NCI-H82 (cell line): ENCODE measurements at regions not wholly inside any gene's neighbourhood (a gene's known extent, or its start where the extent isn't known, plus 50 kb on each side); places are given as distances from the start of the nearest gene placed in this dataset.
A peak's percentile ranks its signal among the peaks of the same experiment; 100 is the strongest.

Source experiments
- DNase-seq: peaks from one replicate; lab custom pipeline; 2025; lab: John Stamatoyannopoulos, UW

DNA sequence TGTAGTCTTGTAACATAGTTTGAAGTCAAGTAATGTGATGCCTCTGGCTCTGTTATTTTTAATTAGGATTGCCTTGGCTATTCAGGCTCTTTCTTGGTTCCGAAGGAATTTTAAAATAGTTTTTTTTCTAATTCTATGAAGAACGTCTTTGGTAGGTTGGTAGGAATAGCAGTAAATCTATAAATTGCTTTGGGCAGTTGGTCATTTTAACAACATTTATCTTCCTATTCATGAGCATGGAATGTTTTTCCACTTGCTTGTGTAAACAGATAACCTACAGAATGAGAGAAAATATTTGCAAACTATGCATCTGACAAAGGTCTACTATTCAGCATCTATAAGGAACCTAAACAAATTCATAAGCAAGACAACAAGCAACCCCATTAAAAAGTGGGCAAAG lies 173.2 kb upstream of the TRPC7 start:
- DNase-seq: no peak

DNA sequence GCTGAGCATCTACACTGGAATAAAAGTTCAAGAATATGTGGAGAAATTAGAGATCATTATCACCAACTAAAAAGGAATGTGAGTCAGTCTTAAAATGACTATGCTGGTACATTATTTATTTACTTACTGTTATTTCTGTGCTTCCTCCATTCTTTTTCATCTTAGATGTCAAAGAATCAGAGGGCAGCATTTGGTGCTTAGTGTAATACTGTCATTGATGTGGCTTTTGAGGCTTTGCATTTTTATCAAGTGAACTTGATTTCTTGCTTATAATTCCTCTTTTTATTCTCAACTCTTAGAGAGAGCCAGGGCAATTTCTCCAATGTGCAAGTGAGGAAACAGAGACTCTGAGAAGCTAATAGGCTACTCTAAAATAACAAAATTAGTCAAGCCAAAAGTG lies 163.7 kb upstream of the TRPC7 start:
- no peak for DNase-seq

DNA sequence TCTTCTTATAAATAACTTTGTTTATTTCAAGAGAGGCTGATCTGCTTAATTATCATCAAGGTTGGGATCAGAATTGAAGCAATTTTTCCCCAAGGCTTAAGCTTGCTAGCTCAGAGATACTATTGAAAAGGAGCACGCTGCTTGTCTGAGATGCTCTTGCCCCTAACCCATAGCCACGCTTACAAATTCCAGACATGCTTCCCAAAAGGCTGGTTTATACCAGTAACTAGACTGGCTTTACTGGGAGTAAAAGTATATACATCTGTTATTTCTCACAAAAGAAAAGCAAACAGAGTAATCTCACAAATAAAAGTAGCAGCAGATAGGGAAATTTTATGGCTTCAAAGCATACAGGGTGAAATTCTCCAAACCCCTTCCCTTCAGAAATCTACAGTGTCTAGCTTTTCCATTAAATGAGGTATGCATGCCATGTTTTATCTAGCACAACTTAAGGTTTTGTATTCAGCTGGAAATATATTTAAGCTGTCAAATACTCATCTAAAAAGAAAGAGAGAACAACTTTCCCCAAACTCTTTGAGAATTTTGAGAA lies 163.2 kb upstream of the TRPC7 start:
- DNase-seq: no peak

DNA sequence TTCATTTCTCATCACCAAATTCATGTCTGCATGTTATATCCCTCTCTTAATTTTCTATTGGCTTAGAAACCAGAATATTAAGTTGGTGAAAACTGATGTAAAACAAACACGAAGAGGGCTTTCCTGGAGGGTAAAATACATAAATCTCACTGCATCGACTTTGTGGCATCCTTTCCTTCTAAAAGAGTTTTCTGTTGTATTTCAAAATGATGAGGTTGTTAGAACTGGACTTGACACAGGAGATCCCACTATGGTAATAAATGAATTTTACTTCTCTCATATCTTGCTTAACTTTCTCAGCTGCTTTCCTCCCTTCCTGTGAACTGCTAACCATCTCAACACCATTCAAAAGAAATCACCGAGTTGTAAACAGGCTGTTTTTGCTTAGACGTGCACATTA lies 162.0 kb upstream of the TRPC7 start:
- no peak for DNase-seq

DNA sequence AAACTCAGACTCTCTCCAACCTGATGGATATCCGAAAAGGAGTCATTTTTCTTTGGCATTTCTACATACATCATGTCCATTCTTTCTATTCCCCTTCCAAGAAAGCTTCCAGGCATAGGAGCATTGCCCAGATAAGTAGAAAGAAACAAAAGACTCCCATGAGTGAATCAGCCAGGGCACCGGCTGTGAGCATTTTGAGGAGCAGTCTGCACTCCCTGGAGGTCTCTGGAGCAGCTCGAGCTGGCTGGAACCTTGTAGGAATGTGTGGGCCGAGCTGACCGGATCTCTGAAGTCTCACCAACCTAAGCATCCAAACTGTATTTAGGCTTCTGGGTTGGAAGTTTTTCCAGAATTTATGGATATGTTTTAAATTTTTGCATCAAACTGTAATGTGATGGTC lies 161.4 kb upstream of the TRPC7 start:
- DNase-seq: no peak

DNA sequence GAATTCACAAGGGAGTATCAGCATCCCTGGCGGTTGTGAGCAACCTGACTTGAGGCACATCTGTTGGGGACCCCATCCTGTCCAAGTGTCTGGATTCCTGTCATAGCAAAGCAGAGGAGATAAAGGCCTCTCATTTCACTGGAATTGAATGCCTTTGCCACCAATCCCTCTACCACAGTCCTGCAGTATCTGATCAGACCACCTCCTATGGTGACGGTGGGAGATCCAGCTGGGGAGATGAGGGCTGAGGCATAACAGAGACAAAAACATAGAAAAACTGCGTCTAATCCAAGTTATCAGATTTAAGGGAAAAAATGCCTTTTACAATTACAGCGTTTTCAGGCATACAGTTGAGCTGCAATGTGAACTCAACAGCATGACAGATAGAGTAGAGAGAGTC lies 160.7 kb upstream of the TRPC7 start:
- DNase-seq: no peak

DNA sequence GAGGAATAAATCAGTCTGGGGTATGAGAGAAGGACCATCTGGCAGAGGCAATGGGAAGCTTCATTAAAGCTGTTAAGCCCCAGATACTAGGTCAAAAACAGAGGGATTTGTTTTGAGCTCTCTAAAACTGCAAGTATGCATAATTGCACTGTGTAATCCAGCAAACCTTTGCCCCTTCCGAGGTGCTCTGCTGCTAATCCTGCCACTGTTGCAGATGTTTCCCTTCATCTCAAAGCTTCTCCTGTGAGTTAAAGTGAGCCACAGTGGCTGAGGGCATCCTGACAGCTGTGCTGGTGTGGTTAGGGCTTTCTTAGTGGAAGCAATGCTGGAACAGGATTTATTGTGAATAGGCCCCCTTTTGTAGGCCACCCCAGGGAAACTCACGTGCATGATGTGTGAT lies 160.3 kb upstream of the TRPC7 start:
- peak; percentile 94 for DNase-seq

DNA sequence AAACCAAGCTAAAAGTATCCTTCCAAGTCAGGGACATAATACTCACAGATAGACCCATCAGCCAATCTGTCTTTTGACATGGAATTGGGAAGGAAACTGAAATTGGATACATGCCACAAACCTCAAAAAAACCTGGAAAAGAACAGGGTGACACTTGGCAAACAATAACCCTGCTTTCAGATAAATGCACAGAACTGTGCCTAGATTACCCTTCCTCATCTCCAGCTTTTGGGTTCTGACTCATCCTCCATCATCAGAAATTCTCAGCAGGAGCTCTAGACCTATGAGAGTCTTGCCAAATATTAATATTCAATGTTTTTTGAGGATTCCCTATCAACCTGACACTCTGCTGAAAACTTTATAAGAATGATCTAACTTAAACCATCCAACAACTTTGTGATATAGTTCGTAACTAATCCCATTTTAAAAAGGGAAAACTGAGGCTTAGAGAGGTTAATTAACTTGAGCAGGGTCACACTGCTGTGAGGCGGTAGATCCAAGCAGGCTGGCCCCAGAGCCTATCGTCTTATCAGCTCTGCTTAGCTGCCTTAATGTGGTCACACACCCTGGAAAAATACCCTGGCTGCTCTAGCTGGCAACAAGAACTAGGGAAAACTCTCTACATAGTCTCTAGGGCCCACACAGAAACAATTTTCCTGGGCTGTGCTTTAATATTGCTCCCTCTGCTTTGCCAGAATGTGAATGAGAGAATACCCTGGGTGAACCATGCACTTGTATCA lies 157.0 kb upstream of the TRPC7 start:
- DNase-seq: peak; percentile 47

DNA sequence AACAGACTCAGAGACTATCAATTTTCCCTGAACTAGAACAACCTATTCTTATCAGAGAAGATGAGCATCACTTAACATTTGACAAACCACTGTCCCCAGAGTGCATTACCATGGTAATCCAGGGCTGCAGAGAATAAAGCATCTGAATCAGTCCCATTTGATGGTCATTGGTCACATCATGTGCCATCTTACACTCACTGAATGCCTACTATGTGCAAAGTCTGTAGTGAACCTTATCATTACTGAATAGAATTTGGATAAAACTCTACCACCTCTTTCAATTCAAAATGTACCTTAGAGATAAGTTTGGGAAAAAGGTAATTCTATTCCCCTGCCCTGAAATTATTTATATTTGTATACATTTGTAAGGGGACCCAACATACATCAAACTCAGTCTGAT lies 156.4 kb upstream of the TRPC7 start:
- no peak for DNase-seq

DNA sequence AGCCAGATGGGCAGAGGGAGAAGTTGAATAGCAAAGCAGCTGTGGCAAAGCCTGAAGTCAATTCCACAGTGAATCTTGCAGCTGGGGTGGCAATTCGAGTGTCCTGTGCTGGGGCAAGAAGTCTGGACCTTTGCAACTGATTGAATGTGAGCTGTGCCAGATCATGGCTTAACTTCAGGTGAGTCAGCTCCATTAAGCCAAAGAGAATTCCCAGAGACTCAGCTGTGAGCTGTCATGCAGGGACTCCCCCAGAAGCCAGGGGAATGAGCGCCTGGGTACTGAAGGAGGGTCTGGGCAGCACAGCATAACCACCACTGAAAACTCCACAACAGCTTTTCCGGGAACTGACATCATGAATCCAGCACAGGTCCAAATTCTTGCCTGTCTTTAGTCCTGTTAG lies 153.5 kb upstream of the TRPC7 start:
- peak; percentile 65 for DNase-seq

DNA sequence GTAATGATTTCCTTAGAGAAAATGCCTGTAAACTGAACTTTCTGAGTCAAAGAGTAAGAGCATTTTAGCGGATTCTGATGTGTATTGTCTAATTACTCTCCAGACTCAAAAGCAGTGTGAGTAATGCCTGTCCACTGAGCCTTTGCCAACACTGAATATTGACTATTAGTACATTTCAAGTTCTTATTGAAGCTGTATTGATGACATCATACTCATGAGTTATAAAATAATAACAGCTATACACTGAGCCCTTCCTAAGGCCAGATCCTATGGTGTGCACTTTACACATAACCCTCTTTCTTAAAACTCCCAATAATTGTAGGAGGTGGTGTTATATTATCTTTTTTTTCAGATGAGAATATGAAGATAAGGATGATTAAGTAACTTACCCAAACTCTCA lies 152.8 kb upstream of the TRPC7 start:
- no peak for DNase-seq

DNA sequence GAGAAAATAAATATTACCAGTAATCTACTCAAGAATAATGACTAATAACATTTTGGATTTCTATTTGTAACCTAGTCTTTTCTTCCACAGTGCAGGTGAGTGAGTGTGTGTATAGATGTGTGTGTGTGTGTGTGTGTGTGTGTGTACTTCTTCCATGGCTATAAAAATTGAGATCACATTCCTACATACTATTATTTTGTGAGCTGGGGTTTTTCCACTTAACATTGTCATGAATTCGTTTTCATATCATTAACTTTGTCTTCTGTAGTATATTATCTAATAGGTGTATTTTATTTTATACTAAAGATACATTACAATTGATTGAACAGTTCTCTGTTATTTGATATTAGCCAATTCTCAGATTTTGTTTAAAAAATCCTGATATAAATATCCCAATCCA lies 152.4 kb upstream of the TRPC7 start:
- DNase-seq: no peak

DNA sequence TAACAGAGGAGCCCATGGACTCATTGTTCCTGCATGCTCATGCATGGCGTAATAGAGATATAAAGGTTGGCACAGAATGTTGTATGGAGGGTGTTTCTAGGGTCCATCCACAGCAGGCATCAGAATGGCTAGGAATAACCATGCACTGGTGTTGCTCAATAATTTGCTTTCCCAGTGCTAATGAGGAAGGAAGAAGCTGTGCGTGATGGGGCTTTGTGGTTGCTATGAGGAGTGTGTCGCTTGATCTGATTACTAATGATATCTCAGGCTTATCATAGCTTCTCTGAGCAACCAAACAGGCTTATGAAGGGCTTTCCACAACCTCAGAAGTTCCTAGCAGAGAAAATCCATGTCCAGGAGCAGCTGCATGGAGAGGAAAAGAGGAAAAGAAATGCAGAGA lies 151.3 kb upstream of the TRPC7 start:
- DNase-seq: peak; percentile 87

DNA sequence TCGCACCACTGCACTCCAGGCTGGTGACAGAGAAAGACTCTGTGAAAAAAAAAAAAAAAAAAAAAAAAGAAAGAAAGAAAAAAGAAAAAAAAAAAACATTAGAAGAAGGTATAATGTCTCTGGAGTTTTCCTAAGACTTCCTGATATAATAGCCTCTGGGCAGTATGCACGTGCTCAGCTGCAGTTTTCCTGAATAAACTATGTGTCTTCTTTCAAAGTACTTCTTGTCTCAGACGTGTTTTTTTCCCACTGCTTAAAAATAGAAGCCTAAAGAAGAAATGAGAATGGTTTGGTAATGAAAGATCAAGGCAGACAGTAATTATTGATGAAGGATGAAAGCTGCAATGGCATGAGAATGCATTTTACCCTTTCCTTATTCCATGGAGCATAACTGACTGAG lies 148.1 kb upstream of the TRPC7 start:
- DNase-seq: no peak

DNA sequence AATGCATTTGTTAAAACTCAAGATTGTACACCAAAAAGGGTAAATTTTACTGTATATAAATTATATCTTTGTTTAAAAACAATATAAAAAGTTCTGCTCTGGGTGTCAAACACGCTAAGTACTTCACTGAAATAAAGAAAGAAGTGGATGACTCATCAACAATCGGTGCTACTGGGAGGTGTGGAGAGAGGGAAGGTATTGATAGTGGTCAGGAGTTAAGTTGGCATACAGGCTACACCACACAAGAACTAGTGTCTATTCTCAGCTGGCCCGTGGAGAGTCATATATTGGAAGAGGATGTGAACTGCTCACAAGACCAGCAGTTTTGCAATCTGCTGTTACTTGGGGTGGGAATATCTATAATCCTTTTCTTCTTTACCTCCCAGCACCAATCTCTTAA lies 145.7 kb upstream of the TRPC7 start:
- peak; percentile 31 for DNase-seq

DNA sequence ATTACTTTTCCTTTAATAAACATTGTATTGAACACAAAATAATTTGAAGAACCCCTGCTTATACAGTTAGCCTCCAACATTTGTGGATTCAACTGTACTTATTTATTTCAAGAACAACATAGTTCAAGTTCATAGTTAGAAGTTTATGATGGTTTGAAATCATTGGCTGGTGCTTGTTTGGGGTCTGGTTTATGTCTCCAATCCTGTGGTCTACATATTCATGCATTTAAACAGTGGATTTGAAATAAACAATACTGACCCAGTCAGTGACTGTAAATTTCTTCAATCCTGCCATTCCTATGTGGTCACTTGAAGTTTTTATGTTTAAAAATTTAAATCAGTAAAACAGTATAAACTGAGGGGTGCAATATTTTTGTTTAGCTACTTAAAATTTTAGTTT lies 145.1 kb upstream of the TRPC7 start:
- no peak for DNase-seq

DNA sequence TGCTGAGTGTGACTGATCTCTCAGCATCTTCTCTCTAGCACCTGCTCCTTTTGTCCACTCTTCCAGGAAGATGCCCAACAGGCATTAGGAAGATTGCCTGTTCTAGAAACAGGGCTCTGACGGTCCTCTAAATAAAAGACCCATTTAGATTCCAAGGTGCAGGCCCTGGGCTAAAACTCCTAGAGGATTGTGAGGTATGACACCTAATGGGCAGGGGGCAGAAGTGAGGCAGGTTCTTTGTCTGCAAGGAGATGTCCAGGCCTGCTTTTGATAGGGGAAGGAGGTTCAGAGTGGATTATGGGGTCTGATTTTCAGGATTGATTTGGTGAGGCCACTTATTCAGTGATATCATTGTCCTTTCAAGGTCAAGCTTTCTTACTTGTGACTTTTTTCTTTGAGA lies 140.8 kb upstream of the TRPC7 start:
- DNase-seq: peak; percentile 2

DNA sequence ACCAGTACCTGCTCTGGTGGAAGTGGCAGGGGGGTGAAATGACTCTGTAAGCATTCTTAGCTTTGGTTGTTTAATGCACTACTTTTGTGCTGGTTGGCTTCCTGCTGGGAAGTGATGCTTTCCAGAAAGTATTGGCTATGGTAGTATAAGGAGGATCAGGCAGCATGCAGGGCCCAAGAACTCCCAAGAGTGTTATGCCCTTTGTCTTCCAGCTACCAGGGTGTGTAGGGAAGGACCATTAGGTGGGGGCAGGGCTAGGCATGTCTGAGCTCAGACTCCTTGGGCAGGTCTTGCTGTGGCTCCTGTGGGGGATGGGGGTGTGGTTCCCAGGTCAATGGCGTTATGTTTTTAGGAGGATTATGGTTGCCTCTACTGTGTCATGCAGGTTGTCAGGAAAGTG lies 135.8 kb upstream of the TRPC7 start:
- DNase-seq: no peak

DNA sequence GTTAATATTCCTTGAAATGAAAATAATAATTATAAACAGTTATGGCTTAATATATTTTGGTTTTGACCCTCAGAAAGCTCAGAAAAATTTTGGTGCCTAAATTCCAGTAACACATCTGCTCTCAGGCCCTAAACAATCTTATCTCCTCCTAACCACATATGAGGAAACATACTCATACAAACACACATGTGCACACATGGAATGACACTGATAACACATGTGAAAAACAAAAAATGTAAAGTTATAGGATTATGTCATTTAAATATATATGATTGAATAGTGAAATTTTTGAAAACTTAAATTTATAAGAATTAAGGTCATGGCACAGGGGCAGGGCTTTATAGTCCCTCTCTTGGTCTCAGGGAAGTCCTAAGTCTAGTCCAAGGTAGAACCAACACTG lies 127.2 kb upstream of the TRPC7 start:
- DNase-seq: no peak

DNA sequence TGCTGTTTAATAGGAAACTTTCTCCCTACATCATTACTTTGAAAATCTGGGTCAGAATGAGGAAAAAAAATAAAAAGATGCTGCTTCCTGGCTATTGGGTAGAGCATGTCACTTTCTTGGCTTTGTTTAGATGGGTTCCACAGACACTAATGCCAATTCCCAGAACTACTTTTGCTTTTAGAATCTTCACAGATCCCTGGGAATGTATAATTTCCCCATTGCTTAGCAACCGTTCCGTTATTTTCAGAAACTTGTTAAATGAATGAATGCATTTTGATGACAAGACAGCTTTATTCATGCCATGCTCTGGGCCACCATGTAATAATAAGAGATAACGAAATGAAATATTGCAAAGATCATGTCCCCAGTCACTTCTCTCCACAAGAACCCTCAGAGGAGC lies 126.5 kb upstream of the TRPC7 start:
- DNase-seq: no peak

DNA sequence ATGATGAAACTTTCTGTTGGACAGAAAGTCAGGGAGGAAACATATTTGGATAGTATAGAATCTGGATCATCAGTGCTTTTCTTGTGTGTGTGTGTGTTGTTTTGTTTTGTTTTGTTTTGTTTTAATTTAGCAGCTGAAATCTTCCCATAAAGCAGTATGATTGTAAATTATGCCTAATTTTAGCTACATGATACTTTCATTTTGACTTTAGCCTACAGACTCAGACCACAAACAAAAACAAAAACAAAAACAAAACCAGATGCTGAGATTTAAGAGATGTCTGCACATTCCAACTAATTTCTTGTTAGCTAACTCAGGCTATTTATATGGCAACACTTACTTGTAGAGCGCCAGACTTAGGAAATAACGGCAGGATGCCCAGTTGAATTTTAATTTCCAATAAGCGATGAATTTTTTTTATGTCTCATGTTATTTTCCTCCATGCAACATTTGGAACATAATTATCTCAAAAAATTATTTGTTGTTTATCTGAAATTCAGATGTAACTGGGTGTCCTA lies 119.5 kb upstream of the TRPC7 start:
- no peak for DNase-seq

DNA sequence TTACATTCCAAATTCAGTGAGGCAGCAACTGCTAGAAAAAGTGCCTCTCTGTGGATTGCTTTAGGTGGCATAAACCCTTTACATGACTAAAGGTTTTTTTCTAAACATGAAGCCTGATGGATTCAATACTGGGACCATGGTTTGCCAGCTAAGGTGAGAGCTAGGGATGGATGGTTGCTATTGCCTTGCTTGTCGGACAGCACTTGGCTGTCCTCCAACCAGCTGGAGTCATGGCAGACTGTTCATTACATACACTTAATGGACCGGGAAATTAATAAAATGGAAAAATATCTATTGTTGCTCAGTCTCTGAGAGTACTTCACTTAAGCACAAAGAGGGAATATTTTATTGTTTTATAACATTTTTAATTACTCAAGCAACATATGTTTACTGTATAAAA lies 116.9 kb upstream of the TRPC7 start:
- DNase-seq: no peak

DNA sequence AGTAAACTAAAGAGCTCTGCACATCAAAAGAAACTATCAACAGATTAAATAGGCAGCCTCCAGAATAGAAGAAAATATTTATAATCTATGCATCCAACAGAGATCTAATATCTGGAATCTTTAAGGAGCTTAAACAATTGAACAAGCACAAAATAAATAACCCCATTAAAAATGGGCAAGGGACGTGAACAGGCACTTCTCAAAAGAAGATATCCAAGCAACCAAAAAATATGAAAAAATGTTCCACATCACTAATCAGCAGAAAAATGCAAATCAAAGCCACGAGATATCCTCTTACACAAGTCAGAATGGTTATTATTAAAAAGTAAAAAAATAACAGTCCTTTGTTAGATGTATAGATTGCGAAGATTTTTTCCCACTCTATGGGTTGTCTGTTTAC lies 109.1 kb upstream of the TRPC7 start:
- DNase-seq: no peak

DNA sequence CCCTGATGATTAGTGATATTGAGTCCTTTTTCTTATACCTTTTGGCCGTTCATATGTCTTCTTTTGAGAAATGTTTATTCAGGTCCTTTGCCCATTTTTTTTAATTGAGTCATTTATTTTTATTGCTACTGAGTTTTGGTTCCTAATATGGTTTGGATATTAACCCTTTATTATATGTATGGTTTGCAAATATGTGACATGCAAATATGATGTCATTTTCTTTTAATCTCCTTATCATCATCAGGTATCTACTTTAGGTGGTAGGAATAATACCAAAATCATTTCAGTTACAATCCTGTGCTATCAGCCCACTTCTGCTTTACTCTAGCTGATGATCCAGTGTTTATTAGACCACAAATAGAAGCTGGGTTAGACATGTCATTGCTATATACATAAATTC lies 102.3 kb upstream of the TRPC7 start:
- no peak for DNase-seq
